Central memory CD8-positive, alpha-beta T cell (primary cell): ENCODE measurements at regions not wholly inside any gene's neighbourhood (a gene's known extent, or its start where the extent isn't known, plus 50 kb on each side); places are given as distances from the start of the nearest gene placed in this dataset.

ENCODE experiments used
- ATAC-seq: fragments of 150-1000 bp; cut with Tn5 transposase; replicated peaks from 2 replicates; pipeline ENCODE4 v1.10.0; 2022; ENCODE audit warnings: mild to moderate bottlenecking, moderate FRiP score, moderate number of reproducible peaks; ENCODE audit not compliant: poor library complexity, severe bottlenecking; ENCODE audit errors: extremely low read depth
- DNase-seq, 2 donors: peaks; one replicate each; pipeline ENCODE4 v3.0.0; 2021; ENCODE audit warnings: low spot score in 2 of 2
- H3K27ac Mint-ChIP-seq: one replicate; pipeline ENCODE4 v1.8.0; 2022; ENCODE audit warnings: low read depth, mild to moderate bottlenecking, moderate library complexity, mixed read lengths
- H3K27me3 Mint-ChIP-seq: one replicate; pipeline ENCODE4 v1.8.0; 2022; ENCODE audit warnings: mixed read lengths
- H3K36me3 Mint-ChIP-seq: one replicate; pipeline ENCODE4 v1.8.0; 2022; ENCODE audit warnings: mild to moderate bottlenecking, moderate library complexity, mixed read lengths; ENCODE audit not compliant: insufficient read depth
- H3K4me1 Mint-ChIP-seq: one replicate; pipeline ENCODE4 v1.8.0; 2022; ENCODE audit warnings: mixed read lengths
- H3K4me3 Mint-ChIP-seq: one replicate; pipeline ENCODE4 v1.8.0; 2022; ENCODE audit warnings: mild to moderate bottlenecking, moderate library complexity, mixed read lengths
- H3K9me3 Mint-ChIP-seq: one replicate; pipeline ENCODE4 v1.8.0; 2022; ENCODE audit warnings: mixed read lengths

GRCh38 chr6:92008757-92009502, 1410.4 kb downstream of the EPHA7 start:
- Mint-ChIP-seq H3K27me3 (no peaks in the 10 kb centered on the region), H3K4me1 (no peaks in the 10 kb centered on the region), H3K36me3 (no peaks in the 10 kb centered on the region), H3K4me3 (no peak overlapping the region), H3K9me3 (peaks cover 12% of the 10 kb centered on the region), H3K27ac (no peak overlapping the region)
- DNase-seq, result no peak
- no peak for ATAC-seq

GRCh38 chr6:92000112-92000511, 1413.2 kb upstream of the MAP3K7 start:
- no peak overlapping the region for H3K4me3 Mint-ChIP-seq
- no peak for ATAC-seq
- peaks cover 11% of the 10 kb centered on the region for H3K9me3 Mint-ChIP-seq
- H3K27ac Mint-ChIP-seq, result no peak overlapping the region
- H3K4me1 Mint-ChIP-seq, result no peaks in the 10 kb centered on the region
- no peak for DNase-seq
- H3K36me3 Mint-ChIP-seq, result no peaks in the 10 kb centered on the region
- H3K27me3 Mint-ChIP-seq, result no peaks in the 10 kb centered on the region

DNA sequence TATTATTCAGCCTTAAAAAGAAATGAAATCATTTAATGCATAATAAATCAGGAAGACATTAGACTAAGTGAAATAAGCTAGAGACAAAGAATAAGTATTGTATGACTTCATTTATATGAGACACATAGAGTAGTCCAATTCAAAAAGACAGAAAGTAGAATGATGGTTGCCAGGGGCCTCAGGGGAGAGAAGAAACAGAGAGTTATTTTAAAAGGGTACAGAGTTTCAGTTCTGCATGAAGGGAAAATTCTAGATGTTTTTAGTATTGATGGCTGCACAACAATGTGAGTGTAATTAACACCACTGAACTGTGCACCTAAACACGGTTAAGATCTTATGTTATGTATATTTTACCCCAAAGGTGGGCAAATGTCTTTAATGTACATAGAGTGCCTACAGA, 1407.9 kb upstream of the MAP3K7 start:
- Mint-ChIP-seq H3K4me1 (no peaks in the 10 kb centered on the region), H3K4me3 (no peak overlapping the region), H3K27me3 (no peaks in the 10 kb centered on the region), H3K9me3 (peaks cover 17% of the 10 kb centered on the region), H3K27ac (no peak overlapping the region), H3K36me3 (no peaks in the 10 kb centered on the region)
- DNase-seq (no peak), ATAC-seq (no peak)

- Mint-ChIP-seq H3K9me3 (peaks cover 14% of the 10 kb centered on the region), H3K36me3 (peaks cover under 1% of the 10 kb centered on the region), H3K4me3 (no peak overlapping the region), H3K4me1 (no peaks in the 10 kb centered on the region), H3K27ac (no peak overlapping the region), H3K27me3 (no peaks in the 10 kb centered on the region)
- DNase-seq (no peak), ATAC-seq (no peak)
These were observed 1395.7 kb upstream of the MAP3K7 start for GRCh38 chr6:91982559-91982958.

DNA sequence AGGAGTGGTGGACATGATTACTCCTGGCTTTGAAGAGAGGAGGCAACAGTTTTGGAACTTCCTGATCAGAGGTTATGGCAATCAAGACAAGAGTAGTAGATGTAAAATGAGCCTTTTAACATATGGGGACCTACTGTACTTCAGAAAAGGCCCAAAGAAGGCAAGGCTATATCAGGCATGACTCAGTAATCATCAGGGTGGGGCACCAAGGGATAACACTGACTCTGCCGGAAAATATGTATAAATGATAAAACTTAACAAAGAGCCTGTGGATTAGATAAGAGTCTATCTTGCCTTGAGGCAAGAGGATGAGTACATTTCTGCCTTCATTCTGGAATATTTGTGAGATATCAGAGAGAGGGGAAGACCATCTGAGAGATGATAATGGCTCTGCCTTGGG, 1389.9 kb upstream of the MAP3K7 start:
- Mint-ChIP-seq H3K4me1 (no peaks in the 10 kb centered on the region), H3K4me3 (no peak overlapping the region), H3K9me3 (peaks cover 37% of the 10 kb centered on the region), H3K27me3 (no peaks in the 10 kb centered on the region), H3K27ac (no peak overlapping the region), H3K36me3 (peaks cover 2% of the 10 kb centered on the region)
- ATAC-seq (no peak), DNase-seq (no peak)

DNA sequence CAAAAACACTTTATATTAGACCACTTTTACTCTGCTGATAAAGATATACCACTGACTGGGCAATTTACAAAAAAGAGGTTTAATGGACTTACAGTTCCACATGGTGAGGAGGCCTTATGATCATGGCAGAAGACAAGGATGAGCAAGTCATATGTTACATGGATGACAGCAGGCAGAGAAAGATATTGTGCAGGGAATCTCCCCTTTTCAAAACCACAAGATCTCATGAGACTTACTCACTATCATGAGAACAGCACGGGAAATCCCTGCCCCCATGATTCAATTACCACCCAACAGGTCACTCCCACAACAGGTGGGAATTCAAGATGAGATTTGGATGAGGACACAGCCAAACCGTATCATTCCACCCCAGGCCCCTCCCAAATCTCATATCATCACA, 1383.8 kb upstream of the MAP3K7 start:
- Mint-ChIP-seq H3K4me1 (no peaks in the 10 kb centered on the region), H3K27ac (no peak overlapping the region), H3K27me3 (no peaks in the 10 kb centered on the region), H3K4me3 (no peak overlapping the region), H3K9me3 (peaks cover 28% of the 10 kb centered on the region), H3K36me3 (no peaks in the 10 kb centered on the region)
- DNase-seq (no peak), ATAC-seq (no peak)

DNA sequence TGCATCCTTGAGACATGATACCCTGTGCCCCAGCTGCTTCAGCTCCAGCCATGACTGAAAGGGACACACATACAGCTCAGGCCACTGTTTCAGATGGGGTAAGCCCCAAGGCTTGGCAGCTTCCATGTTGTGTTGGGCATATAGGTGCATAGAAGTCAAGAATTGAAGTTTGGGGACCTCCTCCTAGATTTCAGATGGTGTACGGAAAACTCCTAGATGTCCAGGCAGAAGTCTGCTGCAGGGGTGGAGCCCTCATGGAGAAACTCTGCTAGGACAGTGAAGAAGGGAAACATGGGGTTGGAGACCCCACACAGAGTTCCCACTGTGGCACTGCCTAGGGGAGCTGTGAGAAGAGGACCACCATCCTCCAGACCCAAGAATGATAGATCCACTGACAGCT, 1379.0 kb upstream of the MAP3K7 start:
- H3K4me1 Mint-ChIP-seq, result no peaks in the 10 kb centered on the region
- no peaks in the 10 kb centered on the region for H3K27me3 Mint-ChIP-seq
- ATAC-seq (no peak), DNase-seq (no peak)
- H3K36me3 Mint-ChIP-seq, result no peaks in the 10 kb centered on the region
- no peak overlapping the region for H3K4me3 Mint-ChIP-seq
- H3K9me3 Mint-ChIP-seq, result peaks cover 26% of the 10 kb centered on the region
- H3K27ac Mint-ChIP-seq, result no peak overlapping the region

- no peak overlapping the region for H3K27ac Mint-ChIP-seq
- no peaks in the 10 kb centered on the region for H3K4me1 Mint-ChIP-seq
- H3K36me3 Mint-ChIP-seq, result no peaks in the 10 kb centered on the region
- no peak overlapping the region for H3K4me3 Mint-ChIP-seq
- ATAC-seq (no peak), DNase-seq (no peak)
- H3K27me3 Mint-ChIP-seq, result no peaks in the 10 kb centered on the region
- peaks cover 20% of the 10 kb centered on the region for H3K9me3 Mint-ChIP-seq
These were observed 1374.8 kb upstream of the MAP3K7 start for GRCh38 chr6:91961671-91962070.

GRCh38 chr6:91961236-91961635, 1374.4 kb upstream of the MAP3K7 start:
- ATAC-seq, result no peak
- Mint-ChIP-seq H3K27me3 (no peaks in the 10 kb centered on the region), H3K4me3 (no peak overlapping the region), H3K27ac (no peak overlapping the region), H3K36me3 (no peaks in the 10 kb centered on the region), H3K4me1 (no peaks in the 10 kb centered on the region), H3K9me3 (peaks cover 15% of the 10 kb centered on the region)
- DNase-seq, result no peak

GRCh38 chr6:91941838-91942237, 1355.0 kb upstream of the MAP3K7 start:
- no peaks in the 10 kb centered on the region for H3K4me1 Mint-ChIP-seq
- H3K4me3 Mint-ChIP-seq, result no peak overlapping the region
- peaks cover 24% of the 10 kb centered on the region for H3K9me3 Mint-ChIP-seq
- DNase-seq, result no peak
- H3K27ac Mint-ChIP-seq, result no peak overlapping the region
- no peak for ATAC-seq
- H3K36me3 Mint-ChIP-seq, result no peaks in the 10 kb centered on the region
- H3K27me3 Mint-ChIP-seq, result no peaks in the 10 kb centered on the region

DNA sequence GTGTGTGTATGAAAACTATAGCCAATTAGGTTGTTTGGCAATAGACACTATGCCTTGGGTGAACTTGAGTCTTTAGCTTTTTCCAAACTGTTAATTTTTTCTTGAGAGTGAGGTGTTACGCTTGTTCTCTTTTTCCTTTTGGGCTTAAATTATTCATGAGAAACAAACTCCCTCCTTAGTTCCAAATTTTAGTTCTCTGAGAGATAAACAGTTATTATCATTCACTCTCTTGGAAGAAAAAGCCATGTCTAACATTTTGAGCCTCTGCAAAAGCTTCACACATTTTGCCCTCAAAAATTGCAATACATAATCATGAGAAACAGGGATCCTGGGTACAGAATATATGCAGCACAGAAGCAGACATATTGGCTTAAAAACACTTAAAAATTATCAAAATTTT, 1353.9 kb upstream of the MAP3K7 start:
- no peak overlapping the region for H3K27ac Mint-ChIP-seq
- H3K4me3 Mint-ChIP-seq, result no peak overlapping the region
- H3K9me3 Mint-ChIP-seq, result peaks cover 21% of the 10 kb centered on the region
- ATAC-seq (no peak), DNase-seq (no peak)
- H3K36me3 Mint-ChIP-seq, result no peaks in the 10 kb centered on the region
- no peaks in the 10 kb centered on the region for H3K27me3 Mint-ChIP-seq
- no peaks in the 10 kb centered on the region for H3K4me1 Mint-ChIP-seq

DNA sequence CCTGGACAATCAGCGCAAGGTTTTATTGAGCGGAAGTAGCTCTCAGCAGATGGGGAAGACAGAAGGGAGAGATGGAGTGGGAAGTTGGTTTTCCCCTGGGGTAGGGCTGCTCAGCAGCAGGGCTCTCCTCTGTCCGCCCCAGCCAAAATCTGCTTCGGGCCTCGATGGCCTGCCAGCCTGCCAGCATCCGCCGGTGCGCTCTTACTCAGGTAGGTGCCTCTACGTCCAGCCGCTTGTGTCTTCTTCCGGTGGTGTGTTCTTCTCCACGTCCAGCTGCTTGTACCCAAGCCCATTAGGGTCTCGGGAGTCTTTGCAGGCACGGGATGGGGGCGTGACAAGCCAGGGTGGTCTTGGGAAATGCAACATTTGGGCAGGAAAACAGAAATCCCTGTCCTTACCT, 1340.0 kb upstream of the MAP3K7 start:
- Mint-ChIP-seq H3K27me3 (no peaks in the 10 kb centered on the region), H3K4me3 (no peak overlapping the region), H3K9me3 (peaks cover 18% of the 10 kb centered on the region), H3K4me1 (no peaks in the 10 kb centered on the region), H3K27ac (no peak overlapping the region), H3K36me3 (no peaks in the 10 kb centered on the region)
- DNase-seq (no peak), ATAC-seq (no peak)

GRCh38 chr6:91926361-91926760, 1339.5 kb upstream of the MAP3K7 start:
- Mint-ChIP-seq H3K9me3 (peaks cover 18% of the 10 kb centered on the region), H3K4me3 (no peak overlapping the region), H3K36me3 (no peaks in the 10 kb centered on the region), H3K27ac (no peak overlapping the region), H3K27me3 (no peaks in the 10 kb centered on the region), H3K4me1 (no peaks in the 10 kb centered on the region)
- no peak for ATAC-seq
- DNase-seq, result no peak
